Suprapubic skin (tissue), 3 donors: ENCODE measurements at regions not wholly inside any gene's neighbourhood (a gene's known extent, or its start where the extent isn't known, plus 50 kb on each side); places are given as distances from the start of the nearest gene placed in this dataset.

ENCODE experiments used
- CTCF ChIP-seq, 2 donors: fragments of 200-600 bp in 1 of 2; fragments of 450-650 bp in 1 of 2; sonication (generic) in 1 of 2; IDR thresholded peaks; one replicate each; pipeline ENCODE4 v1.5.1; 2016 to 2019; ENCODE audit warnings: antibody characterized with exemption in 2 of 2, mild to moderate bottlenecking in 1 of 2, moderate library complexity in 1 of 2
- POLR2A ChIP-seq, 2 donors: fragments of 450-650 bp; IDR thresholded peaks; one replicate each; pipeline ENCODE4 v1.6.1; 2017; ENCODE audit warnings: antibody characterized with exemption in 2 of 2, mild to moderate bottlenecking in 2 of 2, moderate library complexity in 2 of 2

DNA sequence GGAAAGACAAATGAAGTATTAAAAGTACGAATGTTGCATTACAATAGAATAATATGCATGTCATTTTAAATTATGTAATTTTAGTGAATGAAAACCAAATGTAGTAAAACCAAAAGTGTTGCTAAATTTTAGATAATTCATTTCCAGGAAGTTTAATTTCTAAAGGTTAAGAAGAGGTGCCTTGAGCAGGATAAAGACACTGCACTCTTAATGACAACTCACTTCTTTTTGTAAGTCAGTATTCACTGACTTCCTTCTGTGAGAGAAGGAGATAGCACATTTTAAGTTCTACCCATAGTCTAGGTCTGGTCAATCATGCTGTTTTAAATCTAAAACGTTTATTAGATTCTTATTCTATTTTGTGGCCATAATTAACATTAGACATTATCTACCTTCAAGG lies 160.2 kb downstream of the CRPPA start:
- no peak for TF ChIP-seq CTCF (IDR thresholded peaks at IDR 0.05)
- no peak for TF ChIP-seq POLR2A (IDR thresholded peaks at IDR 0.05)
